HG03571 (cell line): ENCODE measurements at regions not wholly inside any gene's neighbourhood (a gene's known extent, or its start where the extent isn't known, plus 50 kb on each side); places are given as distances from the start of the nearest gene placed in this dataset.
"Not testable (repeated sequence)": the region's sequence is repeated elsewhere in the genome, so short reads cannot be mapped to it uniquely, and the experiment has no call there.

ENCODE experiments used
- ATAC-seq: cut with Tn5 transposase; IDR thresholded peaks from one replicate; pipeline ENCODE4 v1.9.1; 2021; ENCODE audit not compliant: unreplicated experiment

DNA sequence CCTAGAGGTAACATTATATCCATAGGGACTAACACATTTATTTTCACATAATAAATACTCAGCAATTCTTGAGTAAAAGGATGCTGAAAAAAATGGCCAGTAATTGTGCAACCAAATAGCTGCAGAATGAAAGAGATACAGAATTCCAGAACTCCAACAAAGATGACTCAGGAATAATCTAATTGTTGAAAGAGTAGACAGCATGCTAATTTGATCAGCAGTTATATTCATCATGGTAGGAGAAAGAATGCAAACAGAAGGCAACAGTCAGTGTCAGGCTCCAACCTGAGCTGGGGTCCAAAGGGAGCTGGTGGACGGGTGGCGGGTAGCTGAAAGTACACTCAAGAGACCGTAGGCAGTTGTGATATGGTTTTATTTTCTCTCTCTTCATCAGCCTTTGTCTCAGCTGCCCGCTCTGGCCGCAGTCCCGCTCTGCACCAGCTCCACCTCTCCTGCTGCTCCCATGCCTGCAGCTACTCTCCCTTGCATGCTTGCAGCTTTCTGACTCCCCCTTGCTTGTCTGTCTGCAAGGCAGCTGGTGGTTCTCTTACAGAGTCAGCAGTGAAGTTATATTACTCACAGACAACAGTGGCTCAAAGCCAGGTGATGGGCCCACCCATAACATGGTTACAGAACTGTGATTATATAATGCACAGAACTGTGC lies 1150.1 kb downstream of the STIM2 start:
- ATAC-seq = no peak

DNA sequence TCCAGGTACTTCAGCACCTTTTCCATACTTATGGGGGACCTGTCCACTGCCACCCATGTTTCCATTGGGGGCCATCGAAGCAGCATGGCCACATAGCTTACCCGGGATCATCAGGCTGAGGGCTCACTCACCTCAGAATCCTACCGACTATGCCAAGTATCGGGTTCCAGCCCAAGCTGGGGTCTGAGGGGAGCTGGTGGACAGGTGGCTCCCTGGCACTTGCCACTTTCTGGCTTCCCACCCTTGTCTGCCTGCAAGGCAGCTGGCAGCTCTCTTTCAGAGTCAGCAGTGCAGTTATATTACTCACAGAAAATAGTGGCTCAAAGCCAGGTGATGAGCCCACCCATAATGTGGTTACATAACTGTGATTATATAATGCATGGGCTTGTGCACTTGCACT lies 1153.8 kb downstream of the STIM2 start:
- ATAC-seq = no peak

DNA sequence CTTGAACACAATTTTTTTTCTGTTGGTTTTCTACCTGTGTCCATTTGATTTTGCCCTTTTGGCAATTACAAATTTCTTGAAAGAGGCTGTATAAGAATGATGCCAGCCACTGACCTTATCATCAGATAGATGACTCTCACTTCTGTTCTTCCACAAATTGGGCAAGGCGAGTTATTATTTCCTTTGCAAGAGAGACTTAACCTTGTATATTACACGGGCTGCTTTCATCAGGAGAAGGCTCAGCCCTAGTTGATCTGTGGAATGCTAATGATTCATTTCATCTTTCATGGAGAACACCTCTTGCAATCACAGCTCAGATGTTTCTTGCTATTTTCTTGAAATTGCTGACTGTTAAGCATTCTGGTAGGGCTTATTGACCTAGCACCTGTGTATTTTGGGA lies 1155.4 kb downstream of the STIM2 start:
- ATAC-seq = no peak

DNA sequence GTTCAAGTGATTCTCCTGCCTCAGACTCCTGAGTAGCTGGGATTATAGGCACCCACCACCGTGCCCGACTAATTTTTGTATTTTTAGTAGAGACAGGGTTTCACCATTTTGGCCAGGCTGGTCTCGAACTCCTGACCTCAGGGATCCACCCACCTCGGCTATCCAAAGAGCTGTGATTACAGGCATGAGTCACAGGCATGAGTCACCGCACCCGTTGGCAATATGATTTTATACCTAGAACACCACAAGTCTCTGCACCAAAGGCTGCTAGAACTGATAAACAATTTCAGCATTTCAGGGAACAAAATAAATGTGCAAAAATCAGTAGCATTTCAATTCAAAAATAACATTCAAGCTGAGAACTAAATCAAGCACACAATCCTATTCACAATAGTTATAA lies 1177.6 kb downstream of the STIM2 start:
- ATAC-seq = not testable (repeated sequence)

DNA sequence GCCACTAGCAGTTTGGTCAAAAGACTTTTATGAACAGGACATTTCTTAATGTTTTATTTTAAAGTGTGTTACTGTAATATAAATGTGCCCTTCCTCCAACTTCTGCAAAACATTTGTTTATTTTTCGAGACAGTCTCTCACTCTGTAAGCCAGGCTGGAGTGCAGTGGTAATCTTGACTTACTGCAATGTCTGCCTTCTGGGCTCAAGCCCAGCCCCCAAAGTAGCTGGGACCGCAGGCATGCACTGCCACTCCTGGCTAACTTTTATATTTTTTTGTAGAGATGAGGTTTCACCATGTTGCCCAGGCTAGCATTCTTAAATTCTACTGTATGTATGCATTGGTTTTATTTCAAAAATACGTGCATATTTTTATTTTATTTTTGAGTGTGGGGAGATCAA lies 1201.9 kb downstream of the STIM2 start:
- no peak for ATAC-seq

DNA sequence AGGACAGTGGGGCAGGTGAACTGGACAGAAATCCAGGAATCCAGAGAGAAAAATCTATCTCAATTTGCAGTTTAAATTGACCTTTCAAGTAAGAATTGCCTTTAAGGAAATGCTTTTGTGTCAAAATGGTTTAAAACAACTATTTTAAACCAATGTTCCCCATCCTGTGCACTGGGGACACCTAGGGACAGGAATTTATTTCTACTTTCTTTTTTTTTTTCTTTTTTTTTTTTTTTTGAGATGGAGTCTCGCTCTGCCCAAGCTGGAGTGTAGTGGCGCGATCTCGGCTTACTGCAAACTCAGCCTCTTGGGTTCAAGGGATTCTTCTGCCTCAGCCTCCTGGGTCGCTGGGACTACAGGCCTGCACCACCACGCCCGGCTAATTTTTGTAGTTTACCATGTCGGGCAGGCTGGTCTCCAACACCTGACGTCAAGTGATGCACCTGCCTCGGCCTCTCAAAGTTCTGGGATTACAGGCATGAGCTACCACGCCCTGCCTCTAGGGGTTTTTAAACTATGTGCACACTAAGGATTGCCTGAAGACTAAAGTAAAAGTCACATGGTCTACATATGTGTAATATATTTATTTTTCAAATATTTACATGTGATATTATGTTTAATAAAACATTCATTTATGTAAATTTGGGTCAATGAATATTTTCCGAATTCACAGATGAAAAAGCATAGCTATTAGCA lies 1213.4 kb downstream of the STIM2 start:
- ATAC-seq = no peak

DNA sequence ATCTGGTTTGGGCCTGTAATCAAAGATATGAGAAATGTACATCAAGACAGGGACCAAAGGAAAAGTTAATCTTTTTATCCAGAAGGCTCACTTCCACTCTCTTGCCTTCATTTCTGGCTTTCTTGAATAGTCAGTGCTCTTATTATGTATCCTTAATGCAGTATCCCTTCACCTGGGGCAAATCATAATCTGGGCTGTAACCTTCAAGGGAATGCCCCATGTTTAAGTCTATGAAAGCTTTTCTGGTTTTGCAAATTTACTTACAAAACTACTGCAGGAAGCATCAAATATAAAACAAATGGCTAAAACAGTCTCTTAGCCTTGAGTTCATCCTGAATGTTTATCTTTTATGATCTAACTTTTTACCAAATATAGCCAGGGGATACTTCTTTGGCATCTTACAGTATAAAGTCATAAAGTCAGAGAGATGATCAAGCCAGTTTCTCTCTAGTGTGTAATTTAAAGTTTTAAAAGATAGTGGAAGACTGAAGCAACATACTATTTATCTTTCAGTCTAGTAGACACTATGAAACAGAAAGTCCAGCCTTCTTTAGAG lies 1214.8 kb downstream of the STIM2 start:
- no peak for ATAC-seq

DNA sequence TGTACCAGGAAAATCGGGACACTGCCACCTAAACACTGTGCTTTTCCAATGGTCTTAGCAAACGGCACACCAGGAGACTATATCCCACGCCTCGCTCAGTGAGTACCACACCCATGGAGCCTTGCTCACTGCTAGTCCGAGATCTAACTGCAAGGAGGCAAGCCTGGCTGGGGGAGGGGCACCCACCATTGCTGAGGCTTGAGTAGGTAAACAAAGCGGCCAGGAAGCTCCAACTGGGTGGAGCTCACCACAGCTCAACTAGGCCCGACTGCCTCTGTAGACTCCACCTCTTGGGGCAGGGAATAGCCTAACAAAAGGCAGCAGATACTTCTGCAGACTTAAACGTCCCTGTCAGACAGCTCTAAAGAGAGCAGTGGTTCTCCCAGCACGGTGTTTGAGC lies 1216.6 kb downstream of the STIM2 start:
- ATAC-seq = not testable (repeated sequence)

DNA sequence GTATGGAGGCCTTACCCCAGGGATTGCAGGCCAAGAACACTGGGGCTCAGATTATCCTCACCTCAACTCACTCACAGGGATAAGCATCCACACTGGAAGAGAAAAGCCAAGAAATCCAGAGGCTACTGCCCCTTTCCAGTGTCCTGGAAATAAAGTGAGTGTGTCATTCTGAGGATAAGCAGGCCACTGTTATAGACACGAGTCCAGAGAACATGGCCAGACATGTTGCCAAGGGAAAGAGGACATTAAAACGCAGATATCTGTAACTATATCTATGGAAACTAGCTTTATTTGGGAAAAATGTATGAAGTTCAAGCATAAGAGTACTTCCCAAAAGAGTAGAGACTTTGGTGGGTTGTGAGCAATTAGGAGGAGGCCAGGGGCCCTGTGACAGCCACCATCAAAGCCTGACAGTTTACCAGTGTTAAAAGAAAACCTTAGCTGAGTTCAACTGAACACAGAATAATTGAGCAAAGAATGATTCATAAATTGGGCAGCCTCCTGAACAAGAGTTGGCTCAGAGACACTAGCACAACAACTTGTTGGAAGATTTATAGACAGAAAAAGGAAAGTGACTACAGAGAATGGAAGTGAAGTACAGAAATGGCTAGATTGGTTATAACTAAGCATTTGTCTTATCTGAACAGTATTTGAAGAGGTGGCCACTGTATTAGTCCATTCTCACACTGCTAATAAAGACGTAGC lies 1222.2 kb downstream of the STIM2 start:
- no peak for ATAC-seq

DNA sequence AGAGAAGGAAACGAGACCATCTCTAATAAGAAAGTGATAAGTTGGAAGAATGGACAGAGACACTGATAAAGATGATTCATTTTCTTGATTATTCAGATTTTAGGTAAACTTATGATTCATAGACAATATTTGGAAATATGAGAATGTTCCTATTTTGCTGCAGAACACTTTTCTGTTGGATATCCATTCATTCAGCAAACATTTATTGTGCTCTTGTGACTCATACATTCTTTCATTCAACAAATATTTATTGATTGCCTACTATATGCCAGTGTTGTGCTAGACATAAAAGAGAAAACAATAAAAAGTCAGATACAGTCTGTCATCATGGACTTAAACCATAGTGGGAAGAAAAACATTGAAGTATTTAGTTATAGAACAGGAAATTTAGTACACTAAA lies 1232.0 kb downstream of the STIM2 start:
- no peak for ATAC-seq

DNA sequence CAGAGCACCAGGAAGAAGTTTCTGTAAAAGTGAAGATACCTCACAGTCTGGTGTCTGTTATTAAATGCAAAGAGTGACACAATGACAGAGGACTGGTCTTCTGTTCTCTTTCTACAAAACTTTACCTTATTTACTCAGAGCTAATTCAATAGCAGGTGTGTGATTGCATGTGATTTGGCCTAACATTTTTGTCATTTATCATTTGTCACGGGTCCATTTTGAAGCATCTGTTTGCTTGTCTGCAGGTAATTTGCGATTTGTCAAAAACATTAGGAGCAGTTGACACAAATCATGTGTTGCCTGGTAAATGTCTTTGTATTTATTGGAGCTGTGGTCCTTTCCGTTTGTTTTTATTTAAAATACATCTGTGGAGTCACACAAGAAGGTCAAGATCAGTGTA lies 1232.4 kb downstream of the STIM2 start:
- ATAC-seq = no peak

DNA sequence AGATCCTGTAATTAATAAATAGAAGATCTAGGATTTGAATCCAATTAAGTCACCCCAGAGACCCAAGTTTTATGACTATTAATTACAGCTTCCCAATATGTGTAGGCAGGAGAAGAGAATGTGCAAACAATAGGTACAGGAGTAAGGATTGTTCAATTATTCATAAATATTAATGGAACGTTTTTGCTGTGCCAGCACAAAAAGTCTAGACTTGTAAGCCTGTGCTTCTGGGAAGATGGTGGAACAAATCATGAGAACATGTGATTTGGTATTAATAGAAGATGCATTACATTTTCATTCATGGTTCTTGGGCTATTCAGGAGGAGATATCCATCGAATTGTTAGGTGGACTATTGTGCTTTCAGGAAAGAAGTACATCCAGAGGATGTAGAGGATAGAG lies 1240.9 kb downstream of the STIM2 start:
- no peak for ATAC-seq

DNA sequence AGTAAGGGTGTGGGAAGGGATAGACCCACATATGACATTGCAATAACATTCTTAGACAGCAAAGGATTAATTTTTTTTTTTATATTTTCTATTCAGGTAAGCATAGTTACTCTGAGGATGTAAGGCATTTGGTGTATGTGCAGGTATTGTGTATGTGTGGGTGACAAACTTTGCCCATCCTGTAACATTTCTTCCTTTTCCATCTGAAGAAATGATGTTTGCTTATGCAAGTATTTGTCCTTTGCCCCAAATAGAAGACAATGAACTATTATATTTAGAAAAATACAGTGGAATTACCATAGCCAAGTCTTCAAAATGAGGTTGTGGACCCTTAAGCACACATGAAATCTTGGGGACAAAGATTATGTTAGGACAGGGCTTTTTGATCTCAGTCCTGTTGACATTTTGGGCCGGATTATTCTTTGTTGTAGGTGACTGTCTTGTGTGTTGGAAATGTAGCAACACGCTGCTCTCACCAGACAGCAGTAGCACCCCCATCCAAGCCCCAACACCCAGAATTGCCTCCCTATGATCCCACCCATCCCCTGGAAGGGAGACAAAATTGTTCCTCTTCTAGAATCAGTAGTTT lies 1244.7 kb downstream of the STIM2 start:
- ATAC-seq = no peak

DNA sequence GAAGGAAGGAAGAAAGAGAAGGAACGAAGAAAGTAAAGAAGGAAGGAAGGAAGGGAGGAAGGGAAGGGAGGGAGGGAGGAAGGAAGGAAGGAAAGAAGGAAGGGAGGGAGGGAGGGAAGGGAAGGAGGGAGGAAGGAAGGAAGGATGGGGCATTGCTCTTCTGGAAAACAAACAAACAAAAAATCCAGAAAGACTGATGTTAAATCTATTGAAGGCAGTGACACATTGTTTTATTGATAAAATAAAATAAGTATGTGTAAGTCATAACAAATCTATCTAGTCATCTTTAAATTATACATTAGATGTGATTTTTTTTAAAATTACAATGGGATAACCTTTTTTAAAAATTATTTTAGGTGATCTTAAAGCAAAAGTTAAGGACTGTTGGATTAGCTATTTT lies 1245.5 kb downstream of the STIM2 start:
- ATAC-seq = no peak

DNA sequence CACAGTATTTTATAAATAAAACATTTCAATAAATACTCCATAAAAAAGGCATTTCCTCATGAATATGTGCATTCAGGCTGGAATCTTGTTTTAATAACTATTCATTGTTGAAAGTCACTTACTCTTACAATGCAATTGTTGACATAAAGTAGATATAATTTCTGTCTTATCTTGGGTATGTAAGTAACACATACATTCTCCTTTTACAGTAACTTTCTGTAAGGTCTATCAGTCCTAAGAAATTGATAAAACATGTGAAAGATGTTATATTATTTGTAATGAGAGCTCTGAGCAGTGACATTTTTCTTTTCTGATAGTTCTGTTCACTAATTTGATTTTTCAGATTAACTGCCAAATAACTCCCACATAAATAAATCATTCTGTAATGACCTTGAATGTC lies 1249.2 kb downstream of the STIM2 start:
- no peak for ATAC-seq

DNA sequence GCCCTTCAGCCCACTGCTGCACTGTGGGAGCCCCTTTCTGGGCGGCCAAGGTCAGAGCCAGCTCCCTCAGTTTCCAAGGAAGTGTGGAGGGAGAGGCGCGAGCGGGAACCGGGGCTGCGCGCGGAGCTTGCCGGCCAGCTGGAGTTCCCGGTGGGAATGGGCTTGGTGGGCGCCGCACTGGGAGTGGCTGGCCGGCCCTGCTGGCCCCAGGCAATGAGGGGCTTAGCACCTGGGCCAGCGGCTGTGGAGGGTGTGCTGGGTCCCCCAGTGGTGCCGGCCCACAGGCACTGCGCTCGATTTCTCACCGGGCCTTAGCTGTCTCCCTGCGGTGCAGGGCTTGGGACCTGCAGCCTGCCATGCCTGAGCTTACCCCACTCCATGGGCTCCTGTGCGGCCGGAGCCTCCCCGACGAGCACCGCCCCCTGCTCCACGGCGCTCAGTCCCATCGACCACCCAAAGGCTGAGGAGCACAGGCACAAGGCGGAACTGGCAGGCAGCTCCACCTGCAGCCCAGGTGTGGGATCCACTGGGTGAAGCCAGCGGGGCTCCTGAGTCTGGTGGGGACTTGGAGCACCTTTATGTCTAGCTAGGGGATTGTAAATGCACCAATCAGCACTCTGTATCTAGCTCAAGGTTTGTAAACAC lies 1252.2 kb downstream of the STIM2 start:
- ATAC-seq = not testable (repeated sequence)

DNA sequence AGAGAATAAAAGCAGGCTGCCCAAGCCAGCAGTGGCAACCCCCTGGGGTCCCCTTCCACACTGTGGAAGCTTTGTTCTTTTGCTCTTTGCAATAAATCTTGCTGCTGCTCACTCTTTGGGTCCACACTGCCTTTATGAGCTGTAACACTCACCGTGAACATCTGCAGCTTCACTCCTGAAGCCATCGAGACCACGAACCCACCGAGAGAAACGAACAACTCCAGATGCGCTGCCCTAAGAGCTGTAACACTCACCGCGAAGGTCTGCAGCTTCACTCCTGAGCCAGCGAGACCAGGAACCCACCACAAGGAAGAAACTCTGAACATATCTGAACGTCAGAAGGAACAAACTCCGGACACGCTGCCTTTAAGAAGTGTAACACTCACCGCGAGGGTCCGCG lies 1252.9 kb downstream of the STIM2 start:
- ATAC-seq = not testable (repeated sequence)

DNA sequence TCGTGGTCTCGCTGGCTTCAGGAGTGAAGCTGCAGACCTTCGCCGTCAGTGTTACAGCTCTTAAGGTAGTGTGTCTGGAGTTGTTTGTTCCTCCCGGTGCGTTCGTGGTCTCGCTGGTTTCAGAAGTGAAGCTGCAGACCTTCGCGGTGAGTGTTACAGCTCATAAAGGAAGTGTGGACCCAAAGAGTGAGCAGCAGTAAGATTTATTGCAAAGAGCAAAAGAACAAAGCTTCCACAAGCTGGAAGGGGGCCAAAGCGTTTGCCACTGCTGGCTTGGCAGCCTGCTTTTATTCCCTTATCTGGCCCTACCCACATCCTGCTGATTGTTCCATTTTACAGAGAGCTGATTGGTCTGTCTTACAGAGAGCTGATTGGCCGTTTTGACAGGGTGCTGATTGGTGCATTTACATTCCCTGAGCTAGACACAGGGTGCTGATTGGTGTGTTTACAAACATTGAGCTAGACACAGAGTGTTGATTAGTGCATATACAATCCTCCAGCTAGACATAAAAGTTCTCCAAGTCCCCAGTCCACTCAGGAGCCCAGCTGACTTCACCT lies 1256.0 kb downstream of the STIM2 start:
- ATAC-seq = not testable (repeated sequence)

DNA sequence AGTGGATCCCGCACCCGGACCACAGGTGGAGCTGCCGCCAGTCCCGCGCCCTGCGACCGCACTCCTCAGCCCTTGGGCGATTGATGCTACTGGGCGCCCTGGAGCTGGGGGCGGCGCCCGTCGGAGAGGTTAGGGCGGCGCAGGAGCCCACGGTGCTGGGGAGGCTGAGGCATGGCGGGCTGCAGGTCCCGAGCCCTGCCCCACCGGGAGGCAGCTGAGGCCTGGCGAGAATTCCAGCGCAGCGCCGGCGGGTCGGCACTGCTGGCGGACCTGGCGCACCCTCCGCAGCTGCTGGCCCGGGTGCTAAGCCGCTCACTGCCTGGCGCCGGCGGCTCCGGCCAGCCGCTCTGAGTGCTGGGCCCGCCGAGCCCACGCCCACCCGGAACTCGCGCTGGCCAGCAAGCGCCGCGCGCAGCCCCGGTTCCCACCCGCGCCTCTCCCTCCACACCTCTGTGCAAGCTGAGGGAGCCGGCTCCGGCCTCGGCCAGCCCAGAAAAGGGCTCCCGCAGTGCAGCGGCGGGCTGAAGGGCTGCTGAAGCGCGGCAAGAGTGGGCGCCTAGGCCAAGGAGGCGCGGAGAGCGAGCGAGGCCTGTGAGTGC lies 1256.5 kb downstream of the STIM2 start:
- ATAC-seq = no peak

DNA sequence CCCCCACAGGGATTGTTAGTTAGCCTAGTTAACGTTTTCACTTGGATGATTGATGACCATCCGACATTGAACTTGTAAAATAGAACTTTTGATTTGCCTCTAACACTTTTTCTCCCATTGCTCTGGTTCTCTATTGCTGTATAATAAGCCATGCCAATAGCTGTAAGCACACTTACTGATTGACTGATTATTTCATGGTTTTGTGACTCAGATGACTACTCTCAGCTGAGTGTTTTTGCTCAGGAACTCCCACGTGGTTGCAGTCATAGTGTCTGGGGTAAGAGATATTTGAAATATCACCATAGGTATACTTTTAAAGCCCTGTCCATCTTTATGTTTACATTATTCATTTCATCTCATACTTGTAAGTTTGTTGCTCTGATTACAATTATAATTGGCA lies 1285.5 kb downstream of the STIM2 start:
- ATAC-seq = no peak
